ENCODE measurements at regions not wholly inside any gene's neighbourhood (a gene's known extent, or its start where the extent isn't known, plus 50 kb on each side); places are given as distances from the start of the nearest gene placed in this dataset.

DNA sequence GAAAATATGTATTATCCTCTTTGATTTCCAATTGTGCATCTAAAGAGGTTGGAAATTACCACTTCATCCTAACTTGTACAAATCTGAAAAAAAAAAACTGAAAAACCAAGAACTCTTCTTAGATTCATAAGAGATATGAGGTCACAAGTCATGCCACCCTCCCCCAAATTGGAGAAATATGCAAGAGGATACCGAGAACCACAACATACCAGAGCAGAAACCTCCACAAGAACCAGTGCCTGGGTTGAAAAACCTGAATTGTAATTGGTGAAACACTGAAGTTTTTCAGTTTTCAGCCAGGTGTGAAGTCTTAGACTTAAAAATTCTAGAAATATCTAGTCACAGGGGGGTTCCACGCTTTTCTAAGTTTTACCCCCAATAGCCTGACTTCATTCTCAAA lies 1029.5 kb upstream of the LRRTM1 start:
- TF ChIP-seq, protein P1, sequence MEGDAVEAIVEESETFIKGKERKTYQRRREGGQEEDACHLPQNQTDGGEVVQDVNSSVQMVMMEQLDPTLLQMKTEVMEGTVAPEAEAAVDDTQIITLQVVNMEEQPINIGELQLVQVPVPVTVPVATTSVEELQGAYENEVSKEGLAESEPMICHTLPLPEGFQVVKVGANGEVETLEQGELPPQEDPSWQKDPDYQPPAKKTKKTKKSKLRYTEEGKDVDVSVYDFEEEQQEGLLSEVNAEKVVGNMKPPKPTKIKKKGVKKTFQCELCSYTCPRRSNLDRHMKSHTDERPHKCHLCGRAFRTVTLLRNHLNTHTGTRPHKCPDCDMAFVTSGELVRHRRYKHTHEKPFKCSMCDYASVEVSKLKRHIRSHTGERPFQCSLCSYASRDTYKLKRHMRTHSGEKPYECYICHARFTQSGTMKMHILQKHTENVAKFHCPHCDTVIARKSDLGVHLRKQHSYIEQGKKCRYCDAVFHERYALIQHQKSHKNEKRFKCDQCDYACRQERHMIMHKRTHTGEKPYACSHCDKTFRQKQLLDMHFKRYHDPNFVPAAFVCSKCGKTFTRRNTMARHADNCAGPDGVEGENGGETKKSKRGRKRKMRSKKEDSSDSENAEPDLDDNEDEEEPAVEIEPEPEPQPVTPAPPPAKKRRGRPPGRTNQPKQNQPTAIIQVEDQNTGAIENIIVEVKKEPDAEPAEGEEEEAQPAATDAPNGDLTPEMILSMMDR (IDR thresholded peaks at IDR 0.05) = no peak
- no peak for TF ChIP-seq POLR2A (IDR thresholded peaks at IDR 0.05)
- TF ChIP-seq POLR2AphosphoS5 (IDR thresholded peaks at IDR 0.05) = no peak

Data from breast epithelium (tissue), 3 donors.